ENCODE measurements at regions not wholly inside any gene's neighbourhood (a gene's known extent, or its start where the extent isn't known, plus 50 kb on each side); places are given as distances from the start of the nearest gene placed in this dataset.

- DNase-seq = no peak
Observed at GRCh38 chr18:22253156-22253555, 83.8 kb downstream of the GATA6 start.
